Glutamatergic neuron (in vitro differentiated cells): ENCODE measurements at regions not wholly inside any gene's neighbourhood (a gene's known extent, or its start where the extent isn't known, plus 50 kb on each side); places are given as distances from the start of the nearest gene placed in this dataset.
"Not testable (repeated sequence)": the region's sequence is repeated elsewhere in the genome, so short reads cannot be mapped to it uniquely, and the experiment has no call there.

Source experiments
- DNase-seq: peaks from one replicate; pipeline ENCODE4 v3.0.0; 2022
- H3K27ac Mint-ChIP-seq: one replicate; pipeline ENCODE4 v1.8.0; 2020; ENCODE audit warnings: mild to moderate bottlenecking, mixed read lengths, inconsistent platforms; ENCODE audit not compliant: unreplicated experiment
- H3K27me3 Mint-ChIP-seq: one replicate; pipeline ENCODE4 v1.8.0; 2020; ENCODE audit warnings: mild to moderate bottlenecking, moderate library complexity, mixed read lengths, inconsistent platforms; ENCODE audit not compliant: unreplicated experiment
- H3K36me3 Mint-ChIP-seq: one replicate; pipeline ENCODE4 v1.8.0; 2020; ENCODE audit warnings: mild to moderate bottlenecking, mixed read lengths, inconsistent platforms; ENCODE audit not compliant: unreplicated experiment
- H3K4me1 Mint-ChIP-seq: one replicate; pipeline ENCODE4 v1.8.0; 2020; ENCODE audit warnings: mild to moderate bottlenecking, low read depth, mixed read lengths, inconsistent platforms; ENCODE audit not compliant: unreplicated experiment
- H3K4me3 Mint-ChIP-seq: one replicate; pipeline ENCODE4 v1.8.0; 2020; ENCODE audit warnings: mild to moderate bottlenecking, mixed read lengths, inconsistent platforms; ENCODE audit not compliant: unreplicated experiment
- H3K9me3 Mint-ChIP-seq: one replicate; pipeline ENCODE4 v1.8.0; 2020; ENCODE audit warnings: mild to moderate bottlenecking, moderate library complexity, mixed read lengths, inconsistent platforms; ENCODE audit not compliant: unreplicated experiment
- TF ChIP-seq, protein P1 (sequence below): fragments of 200-600 bp; sonication (generic); IDR thresholded peaks from one replicate; pipeline ENCODE4 v1.5.0; 2021; ENCODE audit not compliant: partially characterized antibody, unreplicated experiment

DNA sequence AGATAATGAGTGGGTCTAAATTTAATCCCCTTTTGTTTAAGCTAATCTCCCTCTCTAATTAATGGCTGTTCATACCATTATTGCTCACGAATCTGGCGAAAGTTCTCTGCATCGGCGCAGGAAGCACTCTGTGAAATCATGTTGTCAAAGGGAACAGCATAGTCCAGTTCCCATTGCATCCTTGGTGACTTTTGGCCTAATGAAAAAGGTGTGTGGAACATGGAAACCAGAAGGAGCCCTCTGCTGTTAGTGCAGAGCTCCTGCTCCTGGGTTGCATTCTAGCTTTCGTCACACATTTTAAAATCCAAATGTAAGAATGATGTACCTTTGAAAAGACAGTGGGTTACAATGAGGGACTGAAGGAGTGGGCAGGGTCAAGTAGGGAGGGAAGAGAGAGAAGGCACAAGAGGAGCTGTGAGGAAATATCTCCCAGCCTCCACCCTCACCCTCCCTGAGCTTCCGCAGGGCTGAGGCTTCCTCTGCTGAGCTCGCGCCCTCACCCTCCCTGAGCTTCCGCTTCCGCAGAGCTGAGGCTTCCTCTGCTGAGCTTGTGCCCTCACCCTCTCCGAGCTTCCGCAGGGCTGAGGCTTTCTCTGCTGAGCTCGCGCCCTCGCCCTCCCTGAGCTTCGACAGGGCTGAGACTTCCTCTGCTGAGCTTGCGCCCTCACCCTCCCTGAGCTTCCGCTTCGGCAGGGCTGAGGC, 754.3 kb upstream of the TPTE start:
- not testable (repeated sequence) for H3K27ac Mint-ChIP-seq, H3K27me3 Mint-ChIP-seq, DNase-seq, H3K4me3 Mint-ChIP-seq, H3K9me3 Mint-ChIP-seq, H3K36me3 Mint-ChIP-seq, H3K4me1 Mint-ChIP-seq

DNA sequence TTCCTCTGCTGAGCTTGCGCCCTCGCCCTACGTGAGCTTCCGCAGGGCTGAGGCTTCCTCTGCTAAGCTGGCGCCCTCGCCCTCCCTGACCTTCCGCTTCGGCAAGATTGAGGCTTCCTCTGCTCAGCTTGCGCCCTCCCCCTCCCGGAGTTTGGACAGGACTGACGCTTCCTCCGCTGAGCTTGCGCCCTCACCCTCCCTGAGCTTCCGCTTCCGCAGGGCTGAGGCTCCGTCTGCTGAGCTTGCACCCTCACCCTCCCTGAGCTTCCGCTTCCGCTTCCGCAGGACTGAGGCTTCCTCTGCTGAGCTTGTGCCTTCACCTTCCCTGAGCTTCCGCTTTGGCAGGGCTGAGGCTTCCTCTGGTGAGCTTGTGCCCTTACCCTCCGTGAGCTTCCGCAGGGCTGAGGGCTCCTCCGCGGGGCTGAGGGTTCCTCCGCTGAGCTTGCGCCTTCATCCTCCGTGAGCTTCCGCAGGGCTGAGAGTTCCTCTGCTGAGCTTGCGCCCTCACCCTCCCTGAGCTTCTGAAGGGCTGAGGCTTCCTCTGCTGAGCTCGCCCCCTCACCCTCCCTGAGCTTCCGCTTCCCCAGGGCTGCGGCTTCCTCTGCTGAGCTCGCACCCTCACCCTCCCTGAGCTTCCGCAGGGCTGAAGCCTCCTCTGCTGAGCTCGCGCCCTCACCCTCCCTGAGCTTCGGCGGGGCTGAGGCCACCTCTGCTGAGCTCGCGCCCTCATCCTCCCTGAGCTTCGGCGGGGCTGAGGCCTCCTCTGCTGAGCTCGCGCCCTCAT, 753.6 kb upstream of the TPTE start:
- H3K9me3 Mint-ChIP-seq, result no peaks in the 10 kb centered on the region
- TF ChIP-seq, protein P1, sequence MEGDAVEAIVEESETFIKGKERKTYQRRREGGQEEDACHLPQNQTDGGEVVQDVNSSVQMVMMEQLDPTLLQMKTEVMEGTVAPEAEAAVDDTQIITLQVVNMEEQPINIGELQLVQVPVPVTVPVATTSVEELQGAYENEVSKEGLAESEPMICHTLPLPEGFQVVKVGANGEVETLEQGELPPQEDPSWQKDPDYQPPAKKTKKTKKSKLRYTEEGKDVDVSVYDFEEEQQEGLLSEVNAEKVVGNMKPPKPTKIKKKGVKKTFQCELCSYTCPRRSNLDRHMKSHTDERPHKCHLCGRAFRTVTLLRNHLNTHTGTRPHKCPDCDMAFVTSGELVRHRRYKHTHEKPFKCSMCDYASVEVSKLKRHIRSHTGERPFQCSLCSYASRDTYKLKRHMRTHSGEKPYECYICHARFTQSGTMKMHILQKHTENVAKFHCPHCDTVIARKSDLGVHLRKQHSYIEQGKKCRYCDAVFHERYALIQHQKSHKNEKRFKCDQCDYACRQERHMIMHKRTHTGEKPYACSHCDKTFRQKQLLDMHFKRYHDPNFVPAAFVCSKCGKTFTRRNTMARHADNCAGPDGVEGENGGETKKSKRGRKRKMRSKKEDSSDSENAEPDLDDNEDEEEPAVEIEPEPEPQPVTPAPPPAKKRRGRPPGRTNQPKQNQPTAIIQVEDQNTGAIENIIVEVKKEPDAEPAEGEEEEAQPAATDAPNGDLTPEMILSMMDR, result no peak
- H3K36me3 Mint-ChIP-seq, result no peaks in the 10 kb centered on the region
- H3K4me3 Mint-ChIP-seq, result no peak overlapping the region
- no peaks in the 10 kb centered on the region for H3K27me3 Mint-ChIP-seq
- no peak overlapping the region for H3K27ac Mint-ChIP-seq
- no peaks in the 10 kb centered on the region for H3K4me1 Mint-ChIP-seq
- no peak for DNase-seq

GRCh38 chr21:9768376-9769130, 752.8 kb upstream of the TPTE start:
- not testable (repeated sequence) for H3K9me3 Mint-ChIP-seq, H3K27ac Mint-ChIP-seq, DNase-seq, H3K27me3 Mint-ChIP-seq, H3K4me3 Mint-ChIP-seq, H3K36me3 Mint-ChIP-seq, H3K4me1 Mint-ChIP-seq

DNA sequence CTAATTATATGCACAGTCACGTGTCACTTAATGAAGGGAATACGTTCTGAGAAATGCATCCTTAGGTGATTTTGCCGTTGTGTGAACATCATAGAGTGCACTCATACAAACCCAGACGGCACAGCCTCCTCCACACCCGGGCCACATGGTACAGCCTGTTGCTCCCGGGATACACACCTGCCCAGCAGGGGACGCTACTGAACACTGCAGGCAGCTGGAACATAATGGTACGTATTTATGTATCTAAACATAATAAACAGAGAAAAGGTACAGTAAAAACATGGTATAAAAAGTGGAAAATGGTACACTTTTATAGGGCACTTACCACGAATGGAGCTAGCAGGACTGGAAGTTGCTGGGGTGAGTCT, 752.3 kb upstream of the TPTE start:
- H3K36me3 Mint-ChIP-seq, H3K4me3 Mint-ChIP-seq, DNase-seq, H3K27ac Mint-ChIP-seq, H3K4me1 Mint-ChIP-seq, H3K9me3 Mint-ChIP-seq, H3K27me3 Mint-ChIP-seq: not testable (repeated sequence)

GRCh38 chr21:9769718-9770690, 751.4 kb upstream of the TPTE start:
- not testable (repeated sequence) for H3K36me3 Mint-ChIP-seq, H3K27ac Mint-ChIP-seq, H3K4me3 Mint-ChIP-seq, H3K4me1 Mint-ChIP-seq, H3K27me3 Mint-ChIP-seq, DNase-seq, H3K9me3 Mint-ChIP-seq

DNA sequence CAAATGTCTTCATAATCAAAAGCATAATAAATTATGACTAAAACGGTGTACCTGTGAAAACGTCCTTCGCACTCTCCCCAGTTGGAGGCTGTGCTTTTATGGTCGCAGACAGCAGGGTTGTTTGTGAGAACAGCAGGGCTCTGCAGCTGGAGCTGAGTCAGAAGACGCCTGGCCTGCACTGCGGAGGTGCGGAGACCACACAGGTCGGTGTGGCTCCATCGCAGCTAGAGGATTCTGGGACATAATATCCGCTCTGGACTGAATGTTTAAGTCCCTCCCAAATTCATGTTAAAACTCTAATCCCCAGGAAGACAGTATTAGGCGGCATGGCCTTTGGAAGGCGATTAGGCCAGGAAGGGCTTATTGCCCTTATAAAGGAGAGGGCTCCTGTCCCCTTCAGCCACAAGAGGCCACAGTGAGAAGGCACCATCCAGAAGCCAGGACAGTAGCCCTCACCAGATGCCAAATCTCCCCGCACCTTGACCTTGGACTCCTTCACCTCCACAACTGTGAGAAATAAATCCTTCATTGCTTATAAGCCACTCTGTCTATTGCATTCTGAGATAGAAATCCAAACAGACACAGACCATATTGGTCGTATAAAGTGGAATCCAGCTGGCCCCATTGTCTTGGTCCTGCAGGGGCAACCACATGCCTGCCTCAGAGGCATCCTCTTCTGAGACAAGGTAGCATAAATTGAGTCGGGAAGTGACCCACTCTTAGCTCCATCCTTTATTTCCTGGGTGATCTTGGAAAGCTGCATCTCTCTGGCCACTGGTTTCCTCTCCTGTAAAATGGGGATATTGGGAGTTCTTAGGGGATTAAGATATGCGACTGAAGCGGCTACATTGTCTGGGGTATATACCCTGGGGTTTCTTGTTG, 749.7 kb upstream of the TPTE start:
- not testable (repeated sequence) for H3K4me3 Mint-ChIP-seq, DNase-seq, H3K4me1 Mint-ChIP-seq, H3K27ac Mint-ChIP-seq, H3K27me3 Mint-ChIP-seq
- H3K9me3 Mint-ChIP-seq, result peaks cover 22% of the 10 kb centered on the region
- peaks cover 11% of the 10 kb centered on the region for H3K36me3 Mint-ChIP-seq
